Epithelial cell of esophagus (primary cell): ENCODE measurements at regions not wholly inside any gene's neighbourhood (a gene's known extent, or its start where the extent isn't known, plus 50 kb on each side); places are given as distances from the start of the nearest gene placed in this dataset.
"Not testable (repeated sequence)": the region's sequence is repeated elsewhere in the genome, so short reads cannot be mapped to it uniquely, and the experiment has no call there.

Experiments used
- DNase-seq: peaks from one replicate; pipeline ENCODE4 v3.0.0; 2010; ENCODE audit warnings: low read depth
- H3K4me3 ChIP-seq: 2 replicates; pipeline ENCODE4 v1.5.1; 2011; ENCODE audit warnings: mild to moderate bottlenecking, low read length, control low read depth
- CTCF ChIP-seq: IDR thresholded peaks from 2 replicates; pipeline ENCODE4 v1.5.1; 2011; ENCODE audit warnings: low read depth, mild to moderate bottlenecking, low read length, control low read depth, inconsistent platforms; ENCODE audit not compliant: insufficient read depth; ENCODE audit errors: missing control alignments

GRCh38 chr11:31960126-31960525 is 130.7 kb upstream of the RCN1 start:
- no peak overlapping the region for H3K4me3 ChIP-seq
- TF ChIP-seq CTCF, result no peak
- DNase-seq, result no peak

GRCh38 chr11:31959716-31960115 is 131.2 kb upstream of the RCN1 start:
- no peak for TF ChIP-seq CTCF
- peak; percentile 37 for DNase-seq

GRCh38 chr11:31958076-31958735 is 132.7 kb upstream of the RCN1 start:
- no peak overlapping the region for H3K4me3 ChIP-seq
- peak; percentile 59 for DNase-seq
- peak; percentile 73 for TF ChIP-seq CTCF

More at GRCh38 chr11:31959716-31960115, 131.2 kb upstream of the RCN1 start:
- no peak overlapping the region for H3K4me3 ChIP-seq

GRCh38 chr11:31957674-31958073 is 133.2 kb upstream of the RCN1 start:
- no peak for DNase-seq
- TF ChIP-seq CTCF, result no peak
- H3K4me3 ChIP-seq, result no peak overlapping the region

- peak; percentile 66 for DNase-seq
- H3K4me3 ChIP-seq, result no peak overlapping the region
- no peak for TF ChIP-seq CTCF
Observed at GRCh38 chr11:31956310-31956709, 134.6 kb upstream of the RCN1 start.

GRCh38 chr11:31955838-31956237 is 135.0 kb upstream of the RCN1 start:
- TF ChIP-seq CTCF, result no peak
- no peak for DNase-seq
- no peak overlapping the region for H3K4me3 ChIP-seq

GRCh38 chr11:31953803-31954327 is 137.0 kb upstream of the RCN1 start:
- H3K4me3 ChIP-seq, result no peak overlapping the region
- no peak for TF ChIP-seq CTCF
- DNase-seq, result no peak

- DNase-seq, H3K4me3 ChIP-seq: not testable (repeated sequence)
Observed at GRCh38 chr11:31949733-31950200, 138.6 kb upstream of the PAX6 start.
